PC-9 (cell line): ENCODE measurements at regions not wholly inside any gene's neighbourhood (a gene's known extent, or its start where the extent isn't known, plus 50 kb on each side); places are given as distances from the start of the nearest gene placed in this dataset.

Experiments
- CTCF ChIP-seq: fragments of 200-600 bp; sonication (generic); conservative IDR thresholded peaks from 2 replicates; pipeline ENCODE4 v1.6.1; 2017; ENCODE audit warnings: mixed run types, antibody characterized with exemption, mild to moderate bottlenecking, moderate library complexity
- EZH2 ChIP-seq: fragments of 200-600 bp; sonication (generic); IDR thresholded peaks from 2 replicates; pipeline ENCODE4 v1.8.0; 2017; ENCODE audit warnings: antibody characterized with exemption, low read depth

GRCh38 chr4:67393007-67393406, 152.3 kb downstream of the CENPC start:
- TF ChIP-seq CTCF, result no peak
- TF ChIP-seq EZH2, result no peak
